ENCODE measurements at regions not wholly inside any gene's neighbourhood (a gene's known extent, or its start where the extent isn't known, plus 50 kb on each side); places are given as distances from the start of the nearest gene placed in this dataset.
"Not testable (repeated sequence)": the region's sequence is repeated elsewhere in the genome, so short reads cannot be mapped to it uniquely, and the experiment has no call there.

DNA sequence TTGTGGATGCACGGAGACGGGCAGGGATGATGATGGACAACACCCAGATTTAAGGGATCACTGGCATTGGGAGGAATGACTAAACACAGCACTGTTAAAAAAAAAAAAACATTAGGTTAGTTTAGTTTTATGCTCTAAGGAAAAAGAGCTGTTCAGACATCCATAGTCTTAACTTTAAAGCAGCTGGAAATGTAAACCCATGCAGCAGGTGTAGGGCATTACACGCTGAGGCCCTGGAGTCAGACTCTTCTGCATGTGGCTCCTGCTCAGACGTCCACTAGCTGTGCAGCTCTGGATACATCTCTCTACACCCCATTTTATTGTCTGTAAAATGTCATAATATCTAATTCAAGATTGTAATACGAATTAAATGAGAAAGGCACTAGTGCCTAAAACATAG, 191.8 kb upstream of the RASGRP1 start:
- ATAC-seq (ENCODE audit: low read depth in 2 of 2) (no peak), DNase-seq (no peak)
- Mint-ChIP-seq H3K27ac (no peak overlapping the region), H3K27me3 (peaks cover 27 to 56% (median 52%) of the 10 kb centered on the region in 3 donors), H3K36me3 (no peaks in the 10 kb centered on the region), H3K4me3 (no peak overlapping the region), H3K9me3 (no peaks in the 10 kb centered on the region), H3K4me1 (no peaks in the 10 kb centered on the region)

DNA sequence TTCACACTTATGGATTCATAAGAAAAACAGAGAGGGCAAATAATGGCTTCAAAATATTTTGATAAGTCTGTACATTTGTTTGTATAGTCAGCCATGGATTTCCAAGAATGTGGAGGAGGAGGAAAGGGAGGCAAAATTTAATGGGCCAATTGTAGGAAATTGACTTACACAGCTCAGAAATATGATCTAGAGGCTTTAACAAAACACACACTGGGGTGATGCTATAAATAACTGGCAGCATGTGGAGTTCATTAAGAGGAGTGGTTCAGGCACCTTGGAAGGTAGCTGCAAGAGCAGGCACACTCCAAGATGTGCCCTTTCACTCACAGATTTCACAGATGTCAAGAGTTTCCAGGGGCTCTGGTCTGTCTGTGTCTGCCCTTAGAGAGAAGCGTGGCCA, 193.4 kb upstream of the RASGRP1 start:
- H3K4me1 Mint-ChIP-seq = no peaks in the 10 kb centered on the region
- no peaks in the 10 kb centered on the region for H3K36me3 Mint-ChIP-seq
- no peaks in the 10 kb centered on the region for H3K9me3 Mint-ChIP-seq
- peaks cover 27 to 46% (median 41%) of the 10 kb centered on the region in 3 donors for H3K27me3 Mint-ChIP-seq
- no peak for ATAC-seq (ENCODE audit: low read depth in 2 of 2)
- H3K27ac Mint-ChIP-seq = no peak overlapping the region
- H3K4me3 Mint-ChIP-seq = no peak overlapping the region
- no peak for DNase-seq

DNA sequence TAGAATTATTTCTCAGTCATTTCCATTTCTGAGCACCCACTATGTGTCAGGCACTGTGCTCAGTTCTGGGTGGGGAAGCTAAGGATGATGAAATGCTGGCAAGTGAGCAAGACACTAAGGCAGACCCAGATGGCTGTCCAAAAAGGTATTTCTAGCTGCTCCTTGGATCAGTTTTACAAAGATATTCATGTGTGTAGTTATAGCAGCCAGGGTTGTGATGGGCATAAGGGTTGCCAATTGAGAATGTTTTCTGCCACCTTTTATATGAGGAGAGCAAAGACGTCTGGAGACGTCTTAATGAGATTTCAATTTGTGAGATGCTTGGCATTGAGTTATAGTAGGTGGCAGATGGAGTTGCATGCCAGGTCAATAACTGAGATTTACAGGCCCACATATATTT, 197.1 kb upstream of the RASGRP1 start:
- peaks cover 4 to 26% (median 10%) of the 10 kb centered on the region in 3 donors for H3K27me3 Mint-ChIP-seq
- H3K9me3 Mint-ChIP-seq = no peaks in the 10 kb centered on the region
- no peak for DNase-seq
- H3K4me1 Mint-ChIP-seq = no peaks in the 10 kb centered on the region
- no peak overlapping the region for H3K27ac Mint-ChIP-seq
- no peak overlapping the region for H3K4me3 Mint-ChIP-seq
- ATAC-seq (ENCODE audit: low read depth in 2 of 2) = no peak
- H3K36me3 Mint-ChIP-seq = no peaks in the 10 kb centered on the region

DNA sequence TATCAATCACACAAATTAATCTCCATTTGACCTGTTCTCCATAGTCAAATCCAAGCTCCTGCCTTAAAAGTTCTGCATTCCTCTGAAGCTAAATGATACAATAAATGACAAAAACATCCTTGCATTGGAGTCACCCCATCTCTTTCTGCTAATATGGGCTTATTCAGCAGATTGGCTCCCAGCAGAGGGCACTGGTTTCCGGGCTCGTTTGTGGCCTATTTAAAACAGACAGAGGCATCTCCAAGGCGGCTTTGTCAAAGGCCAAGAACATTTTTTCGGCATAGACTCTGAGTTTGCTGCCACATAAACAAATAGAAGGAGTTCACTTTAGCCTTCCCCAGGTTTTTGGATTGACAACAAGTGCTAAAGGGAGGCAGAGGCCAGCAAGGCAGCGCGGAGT, 204.4 kb upstream of the RASGRP1 start:
- Mint-ChIP-seq H3K4me3 (no peak overlapping the region), H3K36me3 (no peaks in the 10 kb centered on the region), H3K4me1 (no peaks in the 10 kb centered on the region), H3K9me3 (peaks cover 0 to 4% (median 2%) of the 10 kb centered on the region in 7 donors), H3K27me3 (peaks cover 3 to 24% (median 16%) of the 10 kb centered on the region in 3 donors), H3K27ac (no peak overlapping the region)
- DNase-seq (no peak), ATAC-seq (ENCODE audit: low read depth in 2 of 2) (no peak)

DNA sequence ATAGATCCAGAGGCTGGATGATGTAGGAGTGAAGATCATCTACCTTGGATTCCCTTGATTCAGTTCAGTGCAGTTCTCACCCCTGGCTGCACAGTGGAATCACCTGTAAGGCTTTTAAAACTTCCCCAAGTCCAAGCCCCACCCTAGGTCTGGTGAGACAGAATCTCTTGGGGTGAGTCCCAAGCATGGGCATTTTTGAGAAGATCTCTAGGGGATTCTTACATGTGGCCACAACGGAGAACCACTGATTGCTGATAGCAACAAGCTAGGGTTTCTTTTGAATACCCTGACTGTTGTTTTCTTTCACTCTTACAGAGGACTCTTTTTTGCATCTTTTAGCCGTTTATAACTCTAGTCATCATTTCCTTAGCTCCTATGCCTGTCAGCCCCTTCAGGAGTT, 204.9 kb upstream of the RASGRP1 start:
- Mint-ChIP-seq H3K27me3 (peaks cover 3 to 28% (median 16%) of the 10 kb centered on the region in 3 donors), H3K9me3 (peaks cover 3 to 8% (median 4%) of the 10 kb centered on the region in 7 donors), H3K4me3 (no peak overlapping the region), H3K4me1 (no peaks in the 10 kb centered on the region), H3K36me3 (no peaks in the 10 kb centered on the region), H3K27ac (no peak overlapping the region)
- no peak for ATAC-seq (ENCODE audit: low read depth in 2 of 2)
- no peak for DNase-seq

DNA sequence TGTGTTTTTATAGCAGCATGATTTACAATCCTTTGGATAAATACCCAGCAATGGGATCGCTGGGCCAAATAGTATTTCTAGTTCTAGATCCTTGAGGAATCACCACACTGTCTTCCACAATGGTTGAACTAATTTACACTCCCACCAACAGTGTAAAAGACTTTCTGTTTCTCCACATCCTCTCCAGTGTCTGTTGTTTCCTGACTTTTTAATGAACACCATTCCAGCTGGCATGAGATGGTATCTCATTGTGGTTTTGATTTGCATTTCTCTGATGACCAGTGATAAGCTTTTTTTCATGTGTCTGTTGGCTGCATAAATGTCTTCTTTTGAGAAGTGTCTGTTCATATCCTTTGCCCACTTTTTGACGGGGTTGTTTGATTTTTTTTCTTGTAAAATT, 209.5 kb upstream of the RASGRP1 start:
- ATAC-seq (ENCODE audit: low read depth in 2 of 2); H3K4me3 Mint-ChIP-seq; H3K36me3 Mint-ChIP-seq; H3K4me1 Mint-ChIP-seq; H3K27ac Mint-ChIP-seq; DNase-seq: not testable (repeated sequence)
- Mint-ChIP-seq H3K9me3 (peaks cover 4 to 14% (median 10%) of the 10 kb centered on the region in 7 donors), H3K27me3 (peaks cover 0 to 14% (median 13%) of the 10 kb centered on the region in 3 donors)

DNA sequence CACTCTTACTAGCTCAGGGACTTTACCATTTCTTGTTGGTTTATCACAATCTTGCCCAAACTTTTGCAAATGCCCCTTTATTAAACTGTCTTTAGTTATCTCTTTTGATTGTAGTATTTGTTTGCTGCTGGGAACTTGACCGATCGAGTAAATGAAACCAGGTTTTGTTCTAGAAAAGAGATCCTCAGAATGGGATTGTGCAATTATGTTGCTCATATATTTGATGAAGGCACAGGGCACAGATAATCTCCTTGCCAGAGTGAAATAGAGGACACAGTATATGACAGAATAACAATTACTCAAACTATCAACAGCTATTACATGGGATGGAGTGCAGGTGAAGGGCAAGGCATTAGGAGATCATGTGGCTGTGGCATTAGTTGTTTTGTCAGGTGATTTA, 216.6 kb upstream of the RASGRP1 start:
- no peak overlapping the region for H3K4me3 Mint-ChIP-seq
- no peaks in the 10 kb centered on the region for H3K36me3 Mint-ChIP-seq
- peaks cover 0 to 8% (median under 1%) of the 10 kb centered on the region in 7 donors for H3K9me3 Mint-ChIP-seq
- no peaks in the 10 kb centered on the region for H3K4me1 Mint-ChIP-seq
- ATAC-seq (ENCODE audit: low read depth in 2 of 2) (no peak), DNase-seq (no peak)
- H3K27me3 Mint-ChIP-seq = peaks cover 17 to 28% (median 23%) of the 10 kb centered on the region in 3 donors
- H3K27ac Mint-ChIP-seq = no peak overlapping the region

DNA sequence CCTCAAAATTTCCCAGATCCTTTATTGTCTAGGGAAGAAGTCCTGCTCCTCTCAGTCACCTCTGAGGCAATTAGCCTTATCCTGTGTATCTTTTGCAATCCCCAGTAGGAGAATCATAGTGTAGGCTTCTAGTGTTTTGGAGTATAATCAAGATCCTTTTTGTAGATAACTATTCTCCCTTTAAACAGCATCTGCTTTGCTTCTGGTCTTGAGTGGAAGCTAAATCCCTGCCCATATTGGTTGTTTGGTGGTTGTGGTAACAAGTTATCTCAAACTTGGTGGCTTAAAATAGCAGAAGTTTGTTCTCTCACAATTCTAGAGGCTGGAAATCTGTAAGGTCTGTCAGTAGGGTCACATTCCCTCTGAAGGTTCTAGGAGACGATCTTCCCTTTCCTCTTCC, 217.5 kb upstream of the RASGRP1 start:
- no peak for DNase-seq
- no peak for ATAC-seq (ENCODE audit: low read depth in 2 of 2)
- Mint-ChIP-seq H3K4me3 (no peak overlapping the region), H3K9me3 (peaks cover 0 to 5% (median 0%) of the 10 kb centered on the region in 7 donors), H3K36me3 (no peaks in the 10 kb centered on the region), H3K27ac (no peak overlapping the region), H3K27me3 (peaks cover 15 to 18% (median 17%) of the 10 kb centered on the region in 3 donors), H3K4me1 (no peaks in the 10 kb centered on the region)

DNA sequence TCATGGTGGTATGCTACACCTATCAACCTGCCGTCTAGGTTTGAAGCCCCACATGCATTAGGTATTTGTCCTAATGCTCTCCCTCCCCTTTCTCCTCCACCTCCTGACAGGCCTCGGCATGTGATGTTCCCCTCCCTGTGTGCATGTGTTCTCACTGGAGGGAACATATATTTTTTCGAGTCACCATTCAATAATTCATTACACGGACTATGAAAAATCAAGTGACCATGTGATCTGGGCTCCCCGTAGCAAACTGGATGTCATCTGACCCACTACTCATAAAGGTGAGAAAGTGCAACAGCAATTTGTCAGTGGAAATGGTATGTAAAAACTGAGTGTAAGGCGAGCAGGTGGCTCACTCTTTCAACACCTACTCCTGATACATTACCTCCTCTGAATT, 224.3 kb upstream of the RASGRP1 start:
- no peak for DNase-seq
- Mint-ChIP-seq H3K27me3 (peaks cover 0 to 9% (median 7%) of the 10 kb centered on the region in 3 donors), H3K4me1 (no peaks in the 10 kb centered on the region), H3K4me3 (no peak overlapping the region), H3K27ac (no peak overlapping the region), H3K9me3 (peaks cover 0 to 4% (median 1%) of the 10 kb centered on the region in 7 donors), H3K36me3 (no peaks in the 10 kb centered on the region)
- ATAC-seq (ENCODE audit: low read depth in 2 of 2) = no peak

DNA sequence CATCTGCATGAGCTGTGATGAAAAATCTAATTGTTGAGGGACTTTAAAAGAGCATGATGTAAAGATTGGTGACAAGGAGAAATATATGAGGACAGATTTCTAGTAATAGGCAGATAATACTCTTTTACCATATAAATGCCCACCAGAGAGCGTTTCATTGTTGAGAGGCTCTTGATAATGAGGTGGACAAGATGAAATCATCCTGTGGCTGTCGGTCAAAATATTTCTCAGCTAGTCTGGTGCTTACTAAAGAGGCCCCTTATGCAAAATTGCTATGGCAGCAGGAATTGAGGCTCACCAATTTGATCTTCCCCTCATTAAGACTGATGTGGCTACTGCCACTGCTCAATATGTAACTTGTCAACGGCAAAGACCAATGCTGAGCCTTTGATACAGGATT, 225.0 kb upstream of the RASGRP1 start:
- no peak overlapping the region for H3K27ac Mint-ChIP-seq
- H3K27me3 Mint-ChIP-seq = peaks cover 5 to 11% (median 9%) of the 10 kb centered on the region in 3 donors
- ATAC-seq (ENCODE audit: low read depth in 2 of 2) (no peak), DNase-seq (no peak)
- no peak overlapping the region for H3K4me3 Mint-ChIP-seq
- no peaks in the 10 kb centered on the region for H3K36me3 Mint-ChIP-seq
- peaks cover 0 to 4% (median 1%) of the 10 kb centered on the region in 7 donors for H3K9me3 Mint-ChIP-seq
- H3K4me1 Mint-ChIP-seq = no peaks in the 10 kb centered on the region

DNA sequence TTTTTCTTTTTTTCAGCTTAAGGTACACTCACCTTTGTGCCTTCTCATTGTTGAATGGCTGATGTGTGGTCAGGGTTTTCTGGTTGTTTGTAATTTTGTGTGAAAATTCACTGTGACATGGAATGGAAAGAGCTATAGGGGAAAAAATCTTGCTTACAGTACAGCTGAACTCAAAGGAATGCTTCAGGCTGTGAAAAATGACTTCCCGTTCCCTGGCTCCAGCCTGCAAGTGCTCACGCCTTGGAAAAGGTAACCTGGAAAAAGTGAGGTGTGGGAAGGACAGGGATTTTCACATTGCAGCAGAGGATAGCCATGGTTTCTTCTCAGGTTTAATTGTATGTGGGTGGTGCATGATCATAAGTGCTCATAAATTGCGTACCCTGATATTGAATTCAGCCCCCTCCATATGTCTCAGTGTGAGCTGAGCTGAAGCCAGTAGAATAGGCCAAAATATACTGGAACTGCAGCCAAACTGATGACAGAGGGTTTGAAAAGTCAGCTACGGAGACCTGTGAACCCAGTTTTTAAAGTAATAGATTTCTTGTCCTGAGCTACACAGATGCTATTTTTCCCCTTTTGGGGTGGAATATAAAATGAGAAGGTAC, 228.7 kb upstream of the RASGRP1 start:
- H3K27ac Mint-ChIP-seq = no peak overlapping the region
- ATAC-seq (ENCODE audit: low read depth in 2 of 2) (no peak), DNase-seq (no peak)
- H3K4me1 Mint-ChIP-seq = no peaks in the 10 kb centered on the region
- no peaks in the 10 kb centered on the region for H3K36me3 Mint-ChIP-seq
- H3K9me3 Mint-ChIP-seq = peaks cover 0 to 8% (median 4%) of the 10 kb centered on the region in 7 donors
- peaks cover 9 to 27% (median 15%) of the 10 kb centered on the region in 3 donors for H3K27me3 Mint-ChIP-seq
- H3K4me3 Mint-ChIP-seq = no peak overlapping the region

DNA sequence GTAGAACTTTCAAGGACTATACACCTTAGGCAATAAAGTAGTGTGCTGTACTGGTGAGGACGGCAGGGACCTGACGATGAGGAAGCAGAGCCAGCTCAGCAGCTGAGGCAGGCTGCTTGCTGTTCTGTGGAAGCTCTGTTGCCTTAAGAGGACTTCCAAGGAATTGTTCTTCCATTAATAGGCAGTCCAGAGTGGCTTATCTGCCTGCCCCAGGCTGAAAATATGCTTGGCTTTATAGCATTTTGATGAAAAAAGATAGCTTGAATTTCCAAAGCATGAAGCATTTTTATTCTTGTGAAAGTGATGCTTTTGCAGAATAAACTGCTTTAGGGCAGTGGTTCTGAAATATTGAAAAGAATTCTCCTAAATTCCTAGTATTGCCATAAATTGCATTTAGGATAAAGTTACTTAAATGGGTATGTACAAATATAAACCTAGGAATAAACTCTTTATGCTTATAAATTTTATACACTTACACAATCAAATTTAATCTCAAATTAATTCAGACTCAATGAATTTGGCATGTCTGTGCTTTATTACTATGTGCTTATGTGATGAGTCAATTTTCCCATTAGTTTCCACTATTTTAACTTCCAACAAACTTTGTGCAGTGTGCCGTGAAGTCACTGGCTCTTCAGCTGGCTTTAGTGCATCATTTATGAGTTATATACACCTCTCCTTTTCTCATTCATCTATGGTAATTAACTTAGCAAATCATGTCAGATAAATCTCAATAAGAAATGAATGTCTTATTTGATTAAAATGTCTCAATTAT, 231.0 kb upstream of the RASGRP1 start:
- Mint-ChIP-seq H3K36me3 (no peaks in the 10 kb centered on the region), H3K27ac (no peak overlapping the region), H3K4me1 (no peaks in the 10 kb centered on the region), H3K4me3 (no peak overlapping the region), H3K27me3 (peaks cover 9 to 34% (median 15%) of the 10 kb centered on the region in 3 donors), H3K9me3 (peaks cover 0 to 18% (median 10%) of the 10 kb centered on the region in 7 donors)
- DNase-seq (no peak), ATAC-seq (ENCODE audit: low read depth in 2 of 2) (no peak)

DNA sequence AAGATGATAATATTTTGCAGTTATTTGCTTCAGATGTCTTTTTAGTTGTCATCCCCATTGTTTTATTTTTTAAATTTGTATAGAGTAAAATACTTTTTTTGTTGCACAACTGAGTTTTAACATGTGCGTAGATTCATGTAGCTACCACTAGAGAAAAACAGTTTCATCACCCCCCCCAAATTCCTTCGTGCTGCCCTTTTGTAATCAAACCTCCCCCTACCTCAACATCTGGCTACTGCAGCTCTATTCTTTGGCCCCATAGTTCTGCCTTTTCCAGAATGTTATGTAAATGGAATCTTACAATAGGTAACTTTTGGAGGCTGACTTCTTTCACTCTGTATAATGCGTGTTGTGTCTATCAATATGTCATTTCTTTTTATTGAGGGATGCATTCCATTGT, 232.0 kb upstream of the RASGRP1 start:
- Mint-ChIP-seq H3K4me1 (no peaks in the 10 kb centered on the region), H3K36me3 (no peaks in the 10 kb centered on the region), H3K9me3 (peaks cover 0 to 18% (median 10%) of the 10 kb centered on the region in 7 donors), H3K27me3 (peaks cover 13 to 43% (median 15%) of the 10 kb centered on the region in 3 donors), H3K27ac (no peak overlapping the region), H3K4me3 (no peak overlapping the region)
- no peak for DNase-seq
- ATAC-seq (ENCODE audit: low read depth in 2 of 2) = no peak

DNA sequence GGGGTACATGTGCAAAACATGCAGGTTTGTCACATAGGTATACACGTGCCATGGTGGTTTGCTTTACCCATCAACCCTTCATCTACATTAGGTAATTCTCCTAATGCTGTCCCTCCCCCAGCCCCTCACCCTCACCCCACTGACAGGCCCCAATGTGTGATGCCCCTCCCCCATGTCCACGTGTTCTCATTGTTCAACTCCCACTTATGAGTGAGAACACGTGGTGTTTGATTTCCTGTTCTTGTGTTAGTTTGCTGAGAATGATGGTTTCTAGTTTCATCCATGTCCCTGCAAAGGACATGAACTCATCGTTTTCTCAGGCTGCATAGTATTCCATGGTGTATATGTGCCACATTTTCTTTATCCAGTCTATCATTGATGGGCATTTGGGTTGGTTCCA, 232.9 kb upstream of the RASGRP1 start:
- H3K36me3 Mint-ChIP-seq; H3K27ac Mint-ChIP-seq; H3K4me1 Mint-ChIP-seq; DNase-seq; ATAC-seq (ENCODE audit: low read depth in 2 of 2); H3K4me3 Mint-ChIP-seq: not testable (repeated sequence)
- Mint-ChIP-seq H3K27me3 (peaks cover 15 to 52% (median 17%) of the 10 kb centered on the region in 3 donors), H3K9me3 (peaks cover 0 to 18% (median 10%) of the 10 kb centered on the region in 7 donors)

Measured in naive B cell (primary cell).